ENCODE measurements at regions not wholly inside any gene's neighbourhood (a gene's known extent, or its start where the extent isn't known, plus 50 kb on each side); places are given as distances from the start of the nearest gene placed in this dataset.
"Not testable (repeated sequence)": the region's sequence is repeated elsewhere in the genome, so short reads cannot be mapped to it uniquely, and the experiment has no call there.

DNA sequence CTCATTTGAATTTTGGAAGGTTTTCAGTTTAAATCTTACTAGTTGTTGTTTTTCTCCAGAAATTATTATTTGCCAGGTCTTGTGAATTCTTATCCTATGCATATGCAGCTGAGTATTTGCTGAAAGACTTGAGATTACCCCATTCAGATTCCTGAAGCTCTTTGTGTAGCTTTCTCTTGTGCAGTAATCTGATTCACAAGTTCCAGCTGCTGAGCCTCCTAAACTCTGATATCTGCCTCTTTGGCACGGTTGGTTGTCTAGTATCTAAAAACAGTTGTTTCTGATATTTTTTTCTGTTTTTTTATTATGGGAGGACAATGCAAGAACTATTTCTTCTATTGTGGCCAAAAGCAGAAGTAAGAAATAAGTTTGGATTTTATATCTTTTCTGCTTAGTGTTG is 863.9 kb upstream of the MANEA start:
- no peak for DNase-seq (ENCODE audit: extremely low read depth, low read depth)

GRCh38 chr6:94698773-94699172 is 878.6 kb upstream of the MANEA start:
- DNase-seq (ENCODE audit: extremely low read depth, low read depth) = no peak

- not testable (repeated sequence) for DNase-seq (ENCODE audit: extremely low read depth, low read depth)
Measured at GRCh38 chr6:94687255-94687654, 890.1 kb upstream of the MANEA start.

DNA sequence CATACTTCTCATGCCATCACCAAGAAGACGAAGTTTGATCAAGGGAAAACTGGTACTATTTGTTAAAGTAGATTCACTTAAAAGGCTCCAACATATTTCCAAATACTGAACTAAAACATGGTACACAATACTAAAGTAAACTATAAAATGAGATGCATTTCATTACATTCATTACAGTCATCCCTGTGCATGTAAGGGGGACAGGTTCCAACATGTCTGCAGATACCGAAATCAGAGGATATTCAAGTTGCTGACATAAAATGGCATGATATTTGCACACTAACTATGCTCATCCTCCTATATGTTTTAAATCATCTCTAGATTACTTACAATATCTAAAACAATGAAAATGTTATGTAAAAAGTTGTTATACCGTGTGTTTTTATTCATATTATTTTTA is 893.9 kb upstream of the MANEA start:
- DNase-seq (ENCODE audit: extremely low read depth, low read depth) = no peak

GRCh38 chr6:94680669-94681212 is 896.6 kb upstream of the MANEA start:
- DNase-seq (ENCODE audit: extremely low read depth, low read depth) = no peak

DNA sequence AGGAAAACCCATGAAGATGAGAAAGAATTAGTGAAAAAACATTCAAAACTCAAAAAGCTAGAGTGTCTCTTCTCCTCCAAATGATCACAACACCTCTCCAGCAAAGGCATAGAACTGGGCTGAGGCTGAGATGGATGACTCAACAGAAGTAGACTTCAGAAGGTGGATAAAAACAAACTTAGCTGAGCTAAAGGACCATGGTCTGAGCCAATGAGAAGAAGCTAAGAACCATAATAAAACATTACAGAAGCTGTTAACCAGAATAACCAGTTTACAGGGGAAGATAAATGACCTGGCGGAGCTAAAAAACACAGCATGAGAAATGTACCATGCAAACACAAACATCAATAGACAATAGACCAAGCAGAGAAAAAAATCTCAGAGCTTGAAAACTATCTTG is 904.1 kb upstream of the MANEA start:
- DNase-seq (ENCODE audit: extremely low read depth, low read depth) = no peak

DNA sequence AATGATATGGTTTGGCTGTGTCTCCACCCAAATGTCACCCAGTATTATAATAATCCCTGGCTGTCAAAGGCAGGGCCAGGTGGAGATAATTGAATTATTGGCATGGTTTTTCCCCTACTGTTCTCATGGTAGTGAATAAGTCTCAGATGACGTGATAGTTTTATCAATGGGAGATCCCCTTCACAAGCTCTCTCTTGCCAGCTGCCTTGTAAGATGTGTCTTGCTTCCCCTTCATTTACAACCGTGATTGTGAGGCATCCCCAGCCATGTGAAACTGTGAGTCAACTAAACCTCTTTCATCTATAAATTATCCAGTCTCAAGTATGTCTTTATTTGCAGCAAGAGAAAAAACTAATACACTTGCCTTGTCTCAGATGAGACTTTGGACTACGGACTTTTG is 907.3 kb upstream of the MANEA start:
- no peak for DNase-seq (ENCODE audit: extremely low read depth, low read depth)

DNA sequence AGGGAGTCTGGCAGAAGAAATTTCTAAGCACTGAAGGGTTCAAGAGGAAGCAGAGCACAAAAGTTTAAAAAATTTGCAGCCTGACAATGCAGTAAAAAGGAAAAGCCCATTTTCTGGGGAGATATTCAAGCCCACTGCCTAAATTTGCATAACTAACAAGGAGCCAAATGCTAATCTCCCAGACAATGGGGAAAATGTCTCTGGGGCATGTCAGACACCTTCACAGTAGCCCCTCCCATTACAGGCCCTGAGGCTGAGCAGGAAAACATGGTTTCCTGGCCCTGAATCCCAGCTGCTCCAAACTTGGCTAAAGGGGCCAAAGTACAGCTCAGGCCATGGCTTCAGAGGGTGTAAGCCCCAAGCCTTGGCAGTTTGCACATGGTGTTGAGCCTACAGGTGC is 908.5 kb upstream of the MANEA start:
- DNase-seq (ENCODE audit: extremely low read depth, low read depth) = no peak

DNA sequence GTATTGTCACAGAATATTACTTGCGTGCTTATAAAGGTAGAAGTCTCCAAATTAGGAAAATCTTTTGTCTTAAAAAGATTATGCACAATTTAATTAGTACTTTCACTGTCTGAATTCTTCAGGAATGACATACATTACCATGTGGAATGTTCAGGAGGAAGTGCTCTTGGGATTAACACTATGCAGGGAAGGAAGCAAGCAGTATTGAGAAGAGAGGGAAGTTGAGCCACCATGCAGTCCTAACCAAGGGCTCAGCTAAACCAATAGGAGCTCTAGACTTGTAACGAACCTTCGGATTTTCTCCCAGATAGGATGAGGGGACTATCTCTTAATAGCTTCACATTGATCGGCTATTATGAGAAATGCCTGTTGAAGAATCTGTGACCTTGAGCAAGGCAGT is 918.4 kb upstream of the MANEA start:
- DNase-seq (ENCODE audit: extremely low read depth, low read depth) = no peak

DNA sequence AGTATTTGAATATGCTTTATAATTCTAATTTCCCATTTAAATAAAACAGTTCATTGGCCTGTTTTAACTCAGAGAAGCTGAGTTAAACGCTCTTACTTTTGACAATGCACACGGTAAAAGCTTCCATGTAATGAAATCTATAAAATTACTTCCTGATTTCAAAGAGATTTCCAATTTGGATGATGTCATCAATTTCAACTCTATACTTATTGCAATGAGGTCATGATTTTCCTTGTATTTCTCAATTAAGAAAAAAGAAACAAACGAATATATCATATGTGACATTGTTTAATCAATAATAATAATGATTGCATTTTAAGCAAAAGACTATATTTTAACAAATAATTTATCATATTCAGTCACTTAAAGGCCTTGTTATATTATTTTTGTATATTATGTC is 926.1 kb upstream of the MANEA start:
- no peak for DNase-seq (ENCODE audit: extremely low read depth, low read depth)

DNA sequence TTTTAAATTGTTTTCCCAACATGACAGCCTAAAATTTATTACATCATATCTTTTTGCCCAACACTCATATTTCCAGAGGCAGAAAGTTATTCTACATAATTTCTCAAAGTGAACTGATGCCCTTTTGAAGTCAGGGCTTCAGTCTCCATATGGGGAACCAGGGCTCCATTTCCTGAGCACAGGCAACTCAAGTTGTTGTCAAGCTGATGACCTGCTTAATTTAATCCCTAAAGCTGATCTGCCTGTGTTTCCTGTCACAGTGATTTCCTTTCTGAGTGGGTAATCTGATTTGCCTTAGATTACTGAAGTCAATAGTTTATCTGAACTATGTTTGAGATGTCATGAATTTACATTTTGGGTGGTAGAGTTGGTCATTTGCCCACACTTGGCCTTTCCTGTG is 932.1 kb upstream of the MANEA start:
- no peak for DNase-seq (ENCODE audit: extremely low read depth, low read depth)

GRCh38 chr6:94639564-94639963 is 937.8 kb upstream of the MANEA start:
- DNase-seq (ENCODE audit: extremely low read depth, low read depth) = no peak

GRCh38 chr6:94636780-94637385 is 940.5 kb upstream of the MANEA start:
- no peak for DNase-seq (ENCODE audit: extremely low read depth, low read depth)

- DNase-seq (ENCODE audit: extremely low read depth, low read depth) = no peak
Measured at GRCh38 chr6:94623586-94623985, 953.7 kb upstream of the MANEA start.

GRCh38 chr6:94622783-94623182 is 954.6 kb upstream of the MANEA start:
- no peak for DNase-seq (ENCODE audit: extremely low read depth, low read depth)

DNA sequence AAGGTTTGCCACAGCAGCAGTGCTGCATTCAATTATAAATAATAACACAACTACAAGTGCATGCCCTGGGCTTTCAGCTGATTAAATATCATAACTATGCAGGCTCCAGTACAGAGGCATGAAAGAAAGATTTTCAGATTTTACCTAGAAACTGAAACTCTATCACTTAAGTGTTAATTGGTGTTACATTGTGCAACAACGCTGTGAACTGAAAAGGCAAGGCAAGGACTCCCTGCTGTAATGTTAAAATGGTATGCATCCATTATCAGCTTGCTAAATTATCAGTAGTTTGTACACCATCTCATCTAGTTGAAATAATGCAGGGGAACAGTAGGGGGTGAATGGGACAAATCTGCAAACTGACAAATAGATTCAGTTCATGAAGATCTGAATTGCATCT is 976.7 kb upstream of the MANEA start:
- DNase-seq (ENCODE audit: extremely low read depth, low read depth) = no peak

- no peak for DNase-seq (ENCODE audit: extremely low read depth, low read depth)
Measured at GRCh38 chr6:94597487-94597886, 979.8 kb upstream of the MANEA start.

GRCh38 chr6:94590416-94590815 is 986.9 kb upstream of the MANEA start:
- no peak for DNase-seq (ENCODE audit: extremely low read depth, low read depth)

DNA sequence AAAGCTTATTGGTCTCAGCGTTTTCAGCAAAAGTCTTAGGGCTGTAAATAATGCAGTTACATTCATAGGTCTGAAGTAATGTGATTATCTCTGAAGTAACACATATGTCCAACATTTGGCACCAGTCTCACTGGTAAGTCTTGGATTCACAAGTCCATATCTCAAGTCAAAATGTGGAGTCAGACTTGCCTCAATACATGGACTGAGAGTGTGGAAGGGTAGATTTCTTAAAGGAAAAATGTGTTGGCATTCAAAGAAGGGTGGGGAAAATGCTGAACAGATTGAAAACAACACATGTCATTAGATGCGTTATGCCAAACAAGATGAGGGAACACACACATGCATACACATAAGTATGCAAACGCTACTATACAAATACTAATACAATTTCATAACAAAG is 989.0 kb upstream of the MANEA start:
- DNase-seq (ENCODE audit: extremely low read depth, low read depth) = no peak

GRCh38 chr6:94584211-94584610 is 993.1 kb upstream of the MANEA start:
- DNase-seq (ENCODE audit: extremely low read depth, low read depth) = no peak

GRCh38 chr6:94570581-94570980 is 1006.8 kb upstream of the MANEA start:
- no peak for DNase-seq (ENCODE audit: extremely low read depth, low read depth)

GRCh38 chr6:94562846-94563245 is 1014.5 kb upstream of the MANEA start:
- DNase-seq (ENCODE audit: extremely low read depth, low read depth) = no peak

Data from NCI-H460 (cell line).